ENCODE measurements at regions not wholly inside any gene's neighbourhood (a gene's known extent, or its start where the extent isn't known, plus 50 kb on each side); places are given as distances from the start of the nearest gene placed in this dataset.

DNA sequence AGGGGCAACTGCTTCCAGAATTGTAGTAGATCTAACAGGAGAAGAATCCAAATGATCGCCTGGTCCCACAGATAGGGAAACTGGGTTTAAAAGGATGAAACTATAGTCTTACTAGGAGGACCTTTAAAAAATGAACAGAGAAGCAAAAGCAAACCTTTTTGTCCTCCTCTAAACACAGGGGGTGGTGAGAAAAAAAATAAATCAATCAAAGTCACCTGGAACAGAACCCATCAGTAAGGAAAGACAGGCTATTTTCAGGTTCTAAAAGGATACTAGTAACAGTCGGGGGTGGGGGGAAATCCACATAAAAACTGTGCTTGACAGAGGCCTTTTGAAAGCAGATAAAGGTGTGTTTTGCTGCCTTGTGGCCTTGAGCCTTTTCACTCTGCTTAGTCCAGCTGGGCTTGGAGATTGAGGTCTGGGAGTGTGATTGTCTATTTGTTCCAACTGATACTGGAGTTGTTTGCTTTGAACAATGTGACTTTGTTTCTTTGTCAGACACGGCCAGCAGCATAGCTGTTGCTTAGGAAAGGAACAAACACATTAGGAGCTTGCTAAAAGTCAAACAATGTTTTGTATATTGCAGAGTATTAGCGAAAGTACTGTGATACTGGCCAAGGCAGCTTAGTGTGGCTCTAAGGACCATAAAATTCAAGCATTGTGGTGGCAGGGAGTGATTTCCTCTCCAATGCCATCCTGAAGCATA, 141.1 kb upstream of the IRF2BP2 start:
- no peak for ATAC-seq
- Histone ChIP-seq H3K4me3 (replicated peaks in 1 of 2; ENCODE audit: low read depth in 1 of 2, low read length in 2 of 2) (no peak overlapping the region), H3K4me2 (ENCODE audit: low read length) (no peak overlapping the region), H3K27ac (ENCODE audit: low read depth, low read length) (no peak overlapping the region), H4K20me1 (ENCODE audit: insufficient read depth) (no peaks in the 10 kb centered on the region), H3K9me3 (ENCODE audit: control insufficient read depth in 1 of 2, insufficient read depth in 1 of 2, low read depth in 1 of 2, low read length in 2 of 2) (no peaks in the 10 kb centered on the region), H2AFZ (ENCODE audit: low read depth, low read length, poor library complexity, severe bottlenecking) (no peak overlapping the region), H3K36me3 (ENCODE audit: control insufficient read depth in 1 of 2, insufficient read depth in 2 of 2, low read length in 2 of 2) (no peaks in the 10 kb centered on the region), H3K27me3 (ENCODE audit: insufficient read depth, low read length) (no peaks in the 10 kb centered on the region; the same call in 1 of the 2 replicates), H3K79me2 (ENCODE audit: insufficient read depth, low read length) (no peaks in the 10 kb centered on the region), H3K9ac (ENCODE audit: low read length) (no peak overlapping the region), H3K9me2 (ENCODE audit: insufficient read depth) (no peaks in the 10 kb centered on the region), H3K4me1 (ENCODE audit: control insufficient read depth in 1 of 2, insufficient read depth in 2 of 2, low read length in 2 of 2) (peaks cover 11 to 12% of the 10 kb centered on the region in 2 experiments)
- no peak for DNase-seq (ENCODE audit: low read depth, low spot score)
- intact Hi-C loops (cut with micrococcal nuclease), result no loop called here
- no TSS peak for BruUV-seq (replicated peaks)
- CTCF ChIA-PET, result no interaction called here
- RAD21 ChIA-PET (ENCODE audit: low non-redundant PET in 1 of 2, low total read pairs in 2 of 2, uncharacterized antibody in 2 of 2, unreplicated experiment in 2 of 2), result no interaction called here
- POLR2A ChIA-PET, result no interaction called here
- no peak for TF ChIP-seq EZH2phosphoT487 (IDR thresholded peaks at IDR 0.05; ENCODE audit: borderline replicate concordance)
- no peak for TF ChIP-seq POLR2A (IDR thresholded peaks at IDR 0.05; ENCODE audit: borderline replicate concordance, extremely low read depth, insufficient read depth, insufficient read length)
- no peak for TF ChIP-seq FOSL1 (IDR thresholded peaks at IDR 0.05; ENCODE audit: low read depth)
- TF ChIP-seq, protein P1, sequence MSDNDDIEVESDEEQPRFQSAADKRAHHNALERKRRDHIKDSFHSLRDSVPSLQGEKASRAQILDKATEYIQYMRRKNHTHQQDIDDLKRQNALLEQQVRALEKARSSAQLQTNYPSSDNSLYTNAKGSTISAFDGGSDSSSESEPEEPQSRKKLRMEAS (IDR thresholded peaks at IDR 0.05), result no peak
- TF ChIP-seq TCF7L2 (IDR thresholded peaks at IDR 0.05; ENCODE audit: borderline replicate concordance, extremely low read depth, insufficient read depth, insufficient read length), result no peak
- no peak for TF ChIP-seq CEBPB (IDR thresholded peaks at IDR 0.05; ENCODE audit: low read depth)
- no peak for TF ChIP-seq ELF1 (IDR thresholded peaks at IDR 0.05; ENCODE audit: borderline replicate concordance, low read depth)
- TF ChIP-seq SIN3A (IDR thresholded peaks at IDR 0.05; ENCODE audit: low read depth), result no peak
- no peak for TF ChIP-seq YY1 (IDR thresholded peaks at IDR 0.05; ENCODE audit: extremely low read depth, insufficient replicate concordance, low read depth, low read length)
- TF ChIP-seq ZFX (IDR thresholded peaks at IDR 0.05), result no peak

DNA sequence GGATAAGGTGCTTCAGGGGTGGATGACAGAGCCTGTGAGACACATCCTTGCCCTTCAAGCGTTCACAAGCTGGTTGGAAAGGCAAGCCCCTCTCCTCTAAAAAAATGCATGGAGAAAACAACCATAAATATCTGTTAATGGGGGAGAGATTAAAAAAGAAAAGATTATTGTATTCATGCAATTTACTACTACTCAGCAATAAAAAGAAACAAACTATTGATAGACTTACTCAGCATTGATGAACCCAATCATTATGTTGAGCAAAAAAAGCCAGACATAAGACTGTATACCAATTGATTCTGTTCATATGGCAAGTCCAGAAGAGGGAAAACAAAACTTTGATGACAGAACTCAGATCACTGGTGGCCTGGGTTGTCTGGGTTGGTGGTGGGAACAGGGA, 138.7 kb upstream of the IRF2BP2 start:
- DNase-seq (ENCODE audit: low read depth, low spot score) (no peak), ATAC-seq (no peak)
- H3K4me1 ChIP-seq (ENCODE audit: control insufficient read depth in 1 of 2, insufficient read depth in 2 of 2, low read length in 2 of 2), result peaks cover 12 to 19% of the 10 kb centered on the region in 2 experiments
- ChIA-PET RAD21 (ENCODE audit: low non-redundant PET in 1 of 2, low total read pairs in 2 of 2, uncharacterized antibody in 2 of 2, unreplicated experiment in 2 of 2) (no interaction called here), POLR2A (no interaction called here), CTCF (no interaction called here)
- no peaks in the 10 kb centered on the region; the same call in 1 of the 2 replicates for H3K27me3 ChIP-seq (ENCODE audit: insufficient read depth, low read length)
- H3K79me2 ChIP-seq (ENCODE audit: insufficient read depth, low read length), result no peaks in the 10 kb centered on the region
- BruUV-seq (replicated peaks), result no TSS peak
- H3K36me3 ChIP-seq (ENCODE audit: control insufficient read depth in 1 of 2, insufficient read depth in 2 of 2, low read length in 2 of 2), result no peaks in the 10 kb centered on the region
- no peaks in the 10 kb centered on the region for H4K20me1 ChIP-seq (ENCODE audit: insufficient read depth)
- H3K9me3 ChIP-seq (ENCODE audit: control insufficient read depth in 1 of 2, insufficient read depth in 1 of 2, low read depth in 1 of 2, low read length in 2 of 2), result no peaks in the 10 kb centered on the region
- no peak overlapping the region for H3K27ac ChIP-seq (ENCODE audit: low read depth, low read length)
- H3K4me3 ChIP-seq (replicated peaks in 1 of 2; ENCODE audit: low read depth in 1 of 2, low read length in 2 of 2), result no peak overlapping the region
- H2AFZ ChIP-seq (ENCODE audit: low read depth, low read length, poor library complexity, severe bottlenecking), result no peak overlapping the region
- intact Hi-C loops (cut with micrococcal nuclease), result loop anchor here (10.0 kb wide), 1 partner anchor 116 kb away; no protein-coding TSS in a partner anchor
- no peak overlapping the region for H3K4me2 ChIP-seq (ENCODE audit: low read length)
- no peaks in the 10 kb centered on the region for H3K9me2 ChIP-seq (ENCODE audit: insufficient read depth)
- H3K9ac ChIP-seq (ENCODE audit: low read length), result no peak overlapping the region
- TF ChIP-seq ZFX (IDR thresholded peaks at IDR 0.05), result no peak
- TF ChIP-seq ATF3 (IDR thresholded peaks at IDR 0.05), result no peak
- TF ChIP-seq YY1 (IDR thresholded peaks at IDR 0.05; ENCODE audit: extremely low read depth, insufficient replicate concordance, low read depth, low read length), result no peak
- no peak for TF ChIP-seq RAD21 (IDR thresholded peaks at IDR 0.05; ENCODE audit: low read depth)
- no peak for TF ChIP-seq SIN3A (IDR thresholded peaks at IDR 0.05; ENCODE audit: low read depth)
- no peak for TF ChIP-seq POLR2AphosphoS5 (IDR thresholded peaks at IDR 0.05; ENCODE audit: low read depth, low read length)
- no peak for TF ChIP-seq JUND (IDR thresholded peaks at IDR 0.05)
- no peak for TF ChIP-seq POLR2A (IDR thresholded peaks at IDR 0.05; ENCODE audit: borderline replicate concordance, extremely low read depth, insufficient read depth, insufficient read length)
- no peak for TF ChIP-seq CEBPB (IDR thresholded peaks at IDR 0.05; ENCODE audit: low read depth)
- TF ChIP-seq CBX3 (IDR thresholded peaks at IDR 0.05; ENCODE audit: low read depth), result no peak
- TF ChIP-seq TCF7L2 (IDR thresholded peaks at IDR 0.05; ENCODE audit: borderline replicate concordance, extremely low read depth, insufficient read depth, insufficient read length), result no peak
- no peak for TF ChIP-seq EZH2 (IDR thresholded peaks at IDR 0.05)
- no peak for TF ChIP-seq ZNF274 (IDR thresholded peaks at IDR 0.05; ENCODE audit: low read depth, low read length)
- TF ChIP-seq SRF (IDR thresholded peaks at IDR 0.05; ENCODE audit: low read depth), result no peak
- TF ChIP-seq ZBTB33 (IDR thresholded peaks at IDR 0.05; ENCODE audit: extremely low read depth, insufficient replicate concordance, low read length), result no peak
- no peak for TF ChIP-seq EZH2phosphoT487 (IDR thresholded peaks at IDR 0.05; ENCODE audit: borderline replicate concordance)
- no peak for TF ChIP-seq FOSL1 (IDR thresholded peaks at IDR 0.05; ENCODE audit: low read depth)
